ENCODE measurements at regions not wholly inside any gene's neighbourhood (a gene's known extent, or its start where the extent isn't known, plus 50 kb on each side); places are given as distances from the start of the nearest gene placed in this dataset.
A peak's percentile ranks its signal among the peaks of the same experiment; 100 is the strongest.

DNA sequence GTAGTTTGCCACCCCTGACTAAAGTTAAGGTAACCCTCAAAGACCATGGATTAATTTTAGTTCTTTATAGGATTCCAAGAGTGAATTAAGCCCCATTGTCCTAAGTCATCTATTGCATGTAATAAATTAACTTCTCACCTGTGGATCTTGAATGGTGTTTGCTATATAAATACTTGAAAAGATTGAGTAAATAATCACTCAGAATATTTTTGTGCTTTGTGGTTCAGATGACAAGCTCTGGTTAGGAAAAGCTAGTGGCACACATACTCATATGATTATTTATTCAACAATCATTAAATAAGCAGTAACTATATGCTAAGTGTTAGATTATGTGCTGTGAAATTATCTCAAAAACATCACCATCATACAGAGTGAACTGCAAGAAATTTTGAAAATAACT lies 203.2 kb downstream of the OGFRL1 start:
- Histone ChIP-seq H3K4me1 (peaks cover 24% of the 10 kb centered on the region), H3K9me3 (no peaks in the 10 kb centered on the region), H3K27me3 (no peaks in the 10 kb centered on the region), H3K27ac (no peak overlapping the region), H3K36me3 (no peaks in the 10 kb centered on the region), H3K4me3 (no peak overlapping the region)
- TF ChIP-seq, protein P1, sequence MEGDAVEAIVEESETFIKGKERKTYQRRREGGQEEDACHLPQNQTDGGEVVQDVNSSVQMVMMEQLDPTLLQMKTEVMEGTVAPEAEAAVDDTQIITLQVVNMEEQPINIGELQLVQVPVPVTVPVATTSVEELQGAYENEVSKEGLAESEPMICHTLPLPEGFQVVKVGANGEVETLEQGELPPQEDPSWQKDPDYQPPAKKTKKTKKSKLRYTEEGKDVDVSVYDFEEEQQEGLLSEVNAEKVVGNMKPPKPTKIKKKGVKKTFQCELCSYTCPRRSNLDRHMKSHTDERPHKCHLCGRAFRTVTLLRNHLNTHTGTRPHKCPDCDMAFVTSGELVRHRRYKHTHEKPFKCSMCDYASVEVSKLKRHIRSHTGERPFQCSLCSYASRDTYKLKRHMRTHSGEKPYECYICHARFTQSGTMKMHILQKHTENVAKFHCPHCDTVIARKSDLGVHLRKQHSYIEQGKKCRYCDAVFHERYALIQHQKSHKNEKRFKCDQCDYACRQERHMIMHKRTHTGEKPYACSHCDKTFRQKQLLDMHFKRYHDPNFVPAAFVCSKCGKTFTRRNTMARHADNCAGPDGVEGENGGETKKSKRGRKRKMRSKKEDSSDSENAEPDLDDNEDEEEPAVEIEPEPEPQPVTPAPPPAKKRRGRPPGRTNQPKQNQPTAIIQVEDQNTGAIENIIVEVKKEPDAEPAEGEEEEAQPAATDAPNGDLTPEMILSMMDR (IDR thresholded peaks at IDR 0.05) = no peak
- DNase-seq (no peak), ATAC-seq (no peak)
- intact Hi-C loops (cut with DNase I) = no loop called here

DNA sequence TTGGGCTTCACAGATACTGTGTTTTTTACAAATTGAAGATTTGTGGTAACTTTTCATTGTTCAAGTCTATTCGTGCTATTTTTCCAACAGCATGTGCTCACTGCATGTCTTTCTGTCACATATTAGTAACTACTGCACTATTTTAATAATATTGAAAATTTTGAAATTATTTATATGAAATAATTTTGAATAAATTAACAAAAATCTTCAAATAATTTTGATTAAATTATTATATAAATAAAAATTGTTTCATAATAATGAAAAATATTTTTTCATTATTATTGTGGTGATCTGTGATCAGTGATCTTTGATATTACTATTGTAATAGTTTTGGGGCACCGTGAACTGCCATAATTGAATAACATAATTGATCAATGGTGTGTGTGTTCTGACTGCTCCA lies 204.1 kb downstream of the OGFRL1 start:
- intact Hi-C loops (cut with DNase I) = no loop called here
- Histone ChIP-seq H3K9me3 (no peaks in the 10 kb centered on the region), H3K36me3 (no peaks in the 10 kb centered on the region), H3K4me1 (peaks cover 24% of the 10 kb centered on the region), H3K27ac (no peak overlapping the region), H3K27me3 (no peaks in the 10 kb centered on the region), H3K4me3 (no peak overlapping the region)
- no peak for DNase-seq
- TF ChIP-seq, protein P1 (IDR thresholded peaks at IDR 0.05) = no peak
- no peak for ATAC-seq

DNA sequence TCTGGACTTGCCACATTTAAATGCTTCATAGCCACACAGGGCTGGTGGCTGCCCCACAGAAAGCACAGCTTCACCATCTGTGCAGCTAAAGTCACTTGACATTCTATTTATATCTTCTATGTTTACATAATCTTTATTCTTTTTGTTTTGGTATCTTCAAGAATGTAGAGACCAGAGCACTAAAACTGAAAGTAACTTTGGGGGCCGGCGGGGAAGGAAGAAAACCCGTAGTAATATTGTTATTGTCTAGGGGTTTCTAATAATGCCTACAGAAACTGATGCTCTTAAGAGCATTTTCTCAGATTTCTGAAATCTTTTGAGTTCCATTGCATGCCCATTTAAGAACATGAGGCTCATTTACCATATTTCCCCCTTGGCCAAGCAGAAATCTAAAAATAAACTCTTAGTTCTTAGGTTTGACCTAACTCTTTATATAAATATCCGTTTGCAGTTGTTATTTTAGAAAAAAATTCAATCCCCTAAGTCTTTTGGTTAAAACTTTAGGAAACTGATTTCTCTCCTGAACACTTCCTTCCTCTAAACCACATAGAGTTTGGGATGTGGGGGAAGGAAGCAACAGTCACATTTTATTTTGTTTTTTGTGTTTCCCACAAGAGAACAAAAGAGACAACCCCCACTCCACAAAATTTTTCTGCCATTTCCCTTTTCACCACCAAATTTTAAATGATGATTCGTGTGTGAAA lies 207.6 kb downstream of the OGFRL1 start:
- TF ChIP-seq, protein P1 (IDR thresholded peaks at IDR 0.05) = no peak
- H3K27ac ChIP-seq = peak overlapping the region; percentile 71
- H3K36me3 ChIP-seq = no peaks in the 10 kb centered on the region
- no peaks in the 10 kb centered on the region for H3K27me3 ChIP-seq
- peaks cover 13% of the 10 kb centered on the region for H3K4me1 ChIP-seq
- H3K9me3 ChIP-seq = no peaks in the 10 kb centered on the region
- no peak for ATAC-seq
- H3K4me3 ChIP-seq = peak overlapping the region; percentile 36
- no peak for DNase-seq
- intact Hi-C loops (cut with DNase I) = no loop called here

DNA sequence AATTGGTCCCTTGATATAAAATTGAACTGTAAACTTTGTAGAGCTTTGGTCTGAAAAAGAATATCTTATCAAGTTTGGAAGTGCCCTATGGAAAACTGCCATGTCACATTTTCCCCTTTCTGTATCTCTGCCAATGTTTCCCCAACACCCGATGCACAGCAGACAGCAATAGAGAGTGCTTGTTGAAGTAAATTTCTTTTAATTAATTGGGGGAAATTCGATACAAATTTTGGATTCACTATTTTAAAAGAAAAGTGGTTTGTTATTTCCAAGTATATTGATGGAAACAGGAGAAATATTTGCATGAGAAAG lies 208.1 kb downstream of the OGFRL1 start:
- Histone ChIP-seq H3K4me3 (peak overlapping the region; percentile 36), H3K27ac (no peak overlapping the region), H3K9me3 (no peaks in the 10 kb centered on the region), H3K4me1 (peaks cover 13% of the 10 kb centered on the region), H3K36me3 (no peaks in the 10 kb centered on the region), H3K27me3 (no peaks in the 10 kb centered on the region)
- intact Hi-C loops (cut with DNase I) = no loop called here
- ATAC-seq = no peak
- no peak for DNase-seq
- TF ChIP-seq, protein P1 (IDR thresholded peaks at IDR 0.05) = no peak

DNA sequence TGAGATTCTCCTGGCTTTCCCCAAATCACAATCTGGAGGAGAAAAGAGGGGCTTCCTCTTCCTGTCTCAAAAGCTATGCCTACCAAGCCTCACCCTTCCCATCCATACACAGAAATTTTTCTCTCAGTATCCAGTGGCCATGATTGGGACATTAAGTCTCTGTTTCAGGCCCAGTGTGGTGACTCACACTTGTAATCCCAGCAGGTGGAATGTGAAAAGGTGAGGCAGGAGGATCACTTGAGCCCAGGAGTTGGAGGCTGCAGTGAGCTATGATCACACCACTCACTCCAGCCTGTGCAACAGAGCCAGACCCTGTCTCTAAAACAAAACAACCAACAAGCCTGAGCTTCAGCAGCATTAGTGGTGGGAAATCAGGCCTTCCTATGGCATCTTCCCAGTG lies 210.0 kb downstream of the OGFRL1 start:
- Histone ChIP-seq H3K27ac (no peak overlapping the region), H3K27me3 (no peaks in the 10 kb centered on the region), H3K4me3 (no peak overlapping the region), H3K9me3 (no peaks in the 10 kb centered on the region), H3K36me3 (no peaks in the 10 kb centered on the region), H3K4me1 (peaks cover 13% of the 10 kb centered on the region)
- ATAC-seq = peak; percentile 38
- intact Hi-C loops (cut with DNase I) = no loop called here
- TF ChIP-seq, protein P1 (IDR thresholded peaks at IDR 0.05) = no peak
- DNase-seq = no peak

DNA sequence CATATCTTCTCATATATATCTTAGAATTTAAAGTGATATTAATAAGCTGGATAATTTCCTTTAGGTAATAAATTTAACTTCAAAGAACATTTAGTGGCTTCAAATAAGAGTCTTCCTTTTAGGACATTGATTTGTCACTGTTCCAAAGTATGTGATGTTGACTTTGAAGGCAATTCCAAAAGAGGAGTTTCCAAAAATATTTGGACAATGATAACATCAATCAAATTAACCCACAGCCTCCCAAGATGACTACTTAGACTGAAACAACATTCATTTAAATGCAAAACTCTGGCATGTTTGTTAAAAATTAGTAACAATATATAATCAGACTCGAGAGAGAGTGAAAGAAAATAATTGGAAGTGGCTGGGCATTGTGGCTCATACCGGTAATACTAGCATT lies 211.1 kb downstream of the OGFRL1 start:
- H3K27me3 ChIP-seq = no peaks in the 10 kb centered on the region
- no peak for DNase-seq
- no peaks in the 10 kb centered on the region for H3K36me3 ChIP-seq
- ATAC-seq = no peak
- intact Hi-C loops (cut with DNase I) = no loop called here
- peaks cover 13% of the 10 kb centered on the region for H3K4me1 ChIP-seq
- H3K9me3 ChIP-seq = no peaks in the 10 kb centered on the region
- TF ChIP-seq, protein P1 (IDR thresholded peaks at IDR 0.05) = no peak
- no peak overlapping the region for H3K4me3 ChIP-seq
- no peak overlapping the region for H3K27ac ChIP-seq

All from upper lobe of right lung (tissue), 1 donor.